NCI-H2029 (cell line): ENCODE measurements at regions not wholly inside any gene's neighbourhood (a gene's known extent, or its start where the extent isn't known, plus 50 kb on each side); places are given as distances from the start of the nearest gene placed in this dataset.
"Not testable (repeated sequence)": the region's sequence is repeated elsewhere in the genome, so short reads cannot be mapped to it uniquely, and the experiment has no call there.

Experiments
- DNase-seq: peaks from one replicate; lab custom pipeline; 2025; lab: John Stamatoyannopoulos, UW

GRCh38 chr15:69921626-69922619 lies 175.8 kb downstream of the TLE3 start:
- no peak for DNase-seq

- no peak for DNase-seq
Measured at GRCh38 chr15:69924531-69924930, 173.2 kb downstream of the TLE3 start.

GRCh38 chr15:69926006-69926405 lies 171.7 kb downstream of the TLE3 start:
- no peak for DNase-seq

GRCh38 chr15:69926721-69927120 lies 171.0 kb downstream of the TLE3 start:
- no peak for DNase-seq

GRCh38 chr15:69928890-69929289 lies 168.8 kb downstream of the TLE3 start:
- DNase-seq, result not testable (repeated sequence)

GRCh38 chr15:69929905-69930630 lies 167.6 kb downstream of the TLE3 start:
- no peak for DNase-seq

GRCh38 chr15:69930754-69931153 lies 167.0 kb downstream of the TLE3 start:
- DNase-seq, result no peak

GRCh38 chr15:69931156-69931555 lies 166.6 kb downstream of the TLE3 start:
- no peak for DNase-seq

GRCh38 chr15:69934607-69935006 lies 163.1 kb downstream of the TLE3 start:
- no peak for DNase-seq

- DNase-seq, result no peak
Measured at GRCh38 chr15:69939513-69940440, 157.9 kb downstream of the TLE3 start.

- DNase-seq, result no peak
Measured at GRCh38 chr15:69940441-69941300, 157.0 kb downstream of the TLE3 start.

- DNase-seq, result no peak
Measured at GRCh38 chr15:69941301-69941605, 156.5 kb downstream of the TLE3 start.

GRCh38 chr15:69941706-69942495 lies 155.8 kb downstream of the TLE3 start:
- no peak for DNase-seq

- no peak for DNase-seq
Measured at GRCh38 chr15:69943637-69944036, 154.1 kb downstream of the TLE3 start.

- no peak for DNase-seq
Measured at GRCh38 chr15:69945729-69946128, 152.0 kb downstream of the TLE3 start.

- DNase-seq, result no peak
Measured at GRCh38 chr15:69946870-69947269, 150.8 kb downstream of the TLE3 start.

GRCh38 chr15:69947394-69947793 lies 150.3 kb downstream of the TLE3 start:
- DNase-seq, result no peak

- no peak for DNase-seq
Measured at GRCh38 chr15:69949485-69949884, 148.2 kb downstream of the TLE3 start.

- DNase-seq, result peak; percentile 66
Measured at GRCh38 chr15:69951256-69951897, 146.3 kb downstream of the TLE3 start.
